ENCODE measurements at regions not wholly inside any gene's neighbourhood (a gene's known extent, or its start where the extent isn't known, plus 50 kb on each side); places are given as distances from the start of the nearest gene placed in this dataset.

- TF ChIP-seq PAF1 (CRISPR knock-in tag; IDR thresholded peaks at IDR 0.05) (no peak), REST (IDR thresholded peaks at IDR 0.05; ENCODE audit: borderline replicate concordance in 1 of 2, low read depth in 1 of 2, low read length in 2 of 2) (no peak), FOXA3 (CRISPR knock-in tag; IDR thresholded peaks at IDR 0.05) (0 out of 2 replicates have a peak, but pooled peaks have one; percentile 20), HOMEZ (CRISPR knock-in tag; IDR thresholded peaks at IDR 0.05; ENCODE audit: low read depth) (peak; percentile 53; the same call in 1 of the 2 replicates), NR2F1 (CRISPR knock-in tag; IDR thresholded peaks at IDR 0.05) (peak; percentile 42; a peak in 1 of 4 replicates), ZUFSP (CRISPR knock-in tag; IDR thresholded peaks at IDR 0.05; ENCODE audit: borderline replicate concordance) (no peak), CREM (IDR thresholded peaks at IDR 0.05) (peak; percentile 39; the same call in 1 of the 2 replicates), CREM (CRISPR knock-in tag; IDR thresholded peaks at IDR 0.05) (no peak), SIX4 (CRISPR knock-in tag; IDR thresholded peaks at IDR 0.05) (peak; percentile 6; the same call in 1 of the 2 replicates), ONECUT2 (CRISPR knock-in tag; IDR thresholded peaks at IDR 0.05) (0 out of 2 replicates have a peak, but pooled peaks have one; percentile 32), HOXA3 (CRISPR knock-in tag; IDR thresholded peaks at IDR 0.05) (peak; percentile 48; the same call in 1 of the 2 replicates), MED1 (CRISPR knock-in tag; IDR thresholded peaks at IDR 0.05) (peak; percentile 55), ZNF143 (CRISPR knock-in tag; IDR thresholded peaks at IDR 0.05) (no peak), HNF4A (CRISPR knock-in tag; IDR thresholded peaks at IDR 0.05) (peak; percentile 50; the same call in 1 of the 2 replicates), AHDC1 (CRISPR knock-in tag; IDR thresholded peaks at IDR 0.05; ENCODE audit: borderline replicate concordance) (peak; percentile 73; the same call in 1 of the 2 replicates)
Observed at GRCh38 chr1:229022595-229023333, 248.1 kb upstream of the RAB4A start (continued).

Data from HepG2 (cell line).